Keratinocyte (primary cell): ENCODE measurements at regions not wholly inside any gene's neighbourhood (a gene's known extent, or its start where the extent isn't known, plus 50 kb on each side); places are given as distances from the start of the nearest gene placed in this dataset.
"Not testable (repeated sequence)": the region's sequence is repeated elsewhere in the genome, so short reads cannot be mapped to it uniquely, and the experiment has no call there.

ENCODE experiments used
- DNase-seq: peaks from one replicate; pipeline ENCODE4 v3.0.0-alpha.2; 2011; ENCODE audit warnings: low read depth, missing footprints, low spot score
- FAIRE-seq: peaks from 2 replicates; lab custom pipeline; 2011; peaks lifted over from hg19 to GRCh38; lab: Jason Lieb, UNC
- H2AFZ ChIP-seq: 2 replicates; pipeline ENCODE4 v1.6.0; 2012; ENCODE audit warnings: low read length, control low read depth, inconsistent platforms; ENCODE audit not compliant: control insufficient read depth
- H3K27ac ChIP-seq: 2 replicates; pipeline ENCODE4 v1.5.1; 2011; ENCODE audit warnings: low read length; ENCODE audit not compliant: control insufficient read depth, insufficient read depth
- H3K27me3 ChIP-seq: 3 replicates; pipeline ENCODE4 v1.6.0; 2011; ENCODE audit warnings: low read length; ENCODE audit not compliant: control insufficient read depth, insufficient read depth; ENCODE audit errors: extremely low read depth
- H3K36me3 ChIP-seq, 2 experiments: 2 replicates in 1 of 2; 3 replicates in 1 of 2; pipeline ENCODE4 v1.5.1; 2011; ENCODE audit warnings: low read length in 2 of 2, mild to moderate bottlenecking in 1 of 2; ENCODE audit not compliant: control insufficient read depth in 2 of 2, insufficient read depth in 2 of 2; ENCODE audit errors: extremely low read depth in 1 of 2
- H3K4me1 ChIP-seq: 3 replicates; pipeline ENCODE4 v1.5.1; 2011; ENCODE audit warnings: low read length; ENCODE audit not compliant: control insufficient read depth, insufficient read depth; ENCODE audit errors: extremely low read depth
- H3K4me2 ChIP-seq: 3 replicates; pipeline ENCODE4 v1.6.0; 2011; ENCODE audit warnings: low read depth, low read length; ENCODE audit not compliant: control insufficient read depth, insufficient read depth; ENCODE audit errors: extremely low read depth
- H3K4me3 ChIP-seq, 3 experiments: fragments of 200-600 bp in 1 of 3; sonication (generic) in 1 of 3; 2 replicates in 2 of 3; 3 replicates in 1 of 3; pipeline ENCODE4 v1.5.1; 2011 to 2016; ENCODE audit warnings: low read length in 3 of 3, mild to moderate bottlenecking in 3 of 3, control low read depth in 2 of 3, inconsistent platforms in 1 of 3, low read depth in 1 of 3, mixed read lengths in 1 of 3, mixed run types in 1 of 3, moderate library complexity in 1 of 3; ENCODE audit not compliant: control insufficient read depth in 2 of 3, insufficient read depth in 2 of 3; ENCODE audit errors: extremely low read depth in 1 of 3
- H3K79me2 ChIP-seq: 2 replicates; pipeline ENCODE4 v1.6.0; 2012; ENCODE audit warnings: low read length; ENCODE audit not compliant: control insufficient read depth, insufficient read depth
- H3K9ac ChIP-seq: 3 replicates; pipeline ENCODE4 v1.6.0; 2011; ENCODE audit warnings: low read length; ENCODE audit not compliant: control insufficient read depth, insufficient read depth; ENCODE audit errors: extremely low read depth
- H3K9me1 ChIP-seq: 3 replicates; pipeline ENCODE4 v1.6.0; 2011; ENCODE audit warnings: low read length; ENCODE audit not compliant: control insufficient read depth, insufficient read depth; ENCODE audit errors: extremely low read depth
- H3K9me3 ChIP-seq: 2 replicates; pipeline ENCODE4 v1.5.1; 2012; ENCODE audit warnings: low read depth, low read length; ENCODE audit not compliant: control insufficient read depth
- H4K20me1 ChIP-seq: 3 replicates; pipeline ENCODE4 v1.6.0; 2011; ENCODE audit warnings: low read length; ENCODE audit not compliant: control insufficient read depth, insufficient read depth; ENCODE audit errors: extremely low read depth
- CTCF ChIP-seq, 3 experiments: IDR thresholded peaks in 1 of 3; conservative IDR thresholded peaks in 1 of 3; optimal IDR thresholded peaks in 1 of 3; 2 replicates in 2 of 3; 3 replicates in 1 of 3; pipeline versions ENCODE3 to v1.5.1; 2011; ENCODE audit warnings: low read length in 3 of 3, mild to moderate bottlenecking in 3 of 3, moderate library complexity in 2 of 3, control low read depth in 1 of 3, inconsistent platforms in 1 of 3; ENCODE audit not compliant: insufficient read depth in 2 of 3; ENCODE audit errors: extremely low read depth in 1 of 3
- EZH2 ChIP-seq: IDR thresholded peaks from one replicate; pipeline ENCODE4 v1.6.1; 2012; ENCODE audit warnings: inconsistent platforms, mild to moderate bottlenecking, low read length, moderate library complexity
- dilution Hi-C: fragments of 300-500 bp; cut with MboI; formaldehyde crosslinking; loops from one replicate; pipeline ENCODE4 v1.7.0; 2020; ENCODE audit warnings: low sequenced_read_pairs; ENCODE audit not compliant: extremely low pct_ligation_motif_present

GRCh38 chr20:48214601-48215000 lies 429.3 kb upstream of the SULF2 start:
- no peaks in the 10 kb centered on the region for H3K36me3 ChIP-seq
- no peak overlapping the region for H2AFZ ChIP-seq
- no peaks in the 10 kb centered on the region for H4K20me1 ChIP-seq
- no peak overlapping the region for H3K4me3 ChIP-seq
- no peak for FAIRE-seq
- no peaks in the 10 kb centered on the region for H3K79me2 ChIP-seq
- H3K9me1 ChIP-seq: no peaks in the 10 kb centered on the region
- H3K9me3 ChIP-seq: no peaks in the 10 kb centered on the region
- H3K27me3 ChIP-seq: peaks cover 12% of the 10 kb centered on the region
- no peak for TF ChIP-seq CTCF (optimal IDR thresholded peaks at IDR 0.05 in 1 of 3, IDR thresholded peaks at IDR 0.05 in 1 of 3, conservative IDR thresholded peaks at IDR 0.05 in 1 of 3; ENCODE audit: extremely low read depth in 1 of 3, insufficient read depth in 2 of 3, low read length in 3 of 3)
- TF ChIP-seq EZH2: no peak
- DNase-seq: no peak
- no peak overlapping the region for H3K27ac ChIP-seq
- no peak overlapping the region for H3K4me2 ChIP-seq
- H3K4me1 ChIP-seq: no peaks in the 10 kb centered on the region
- H3K9ac ChIP-seq: no peak overlapping the region
- dilution Hi-C loops: no loop called here

- H3K9me3 ChIP-seq, H3K4me2 ChIP-seq, H4K20me1 ChIP-seq, dilution Hi-C loops, H3K9me1 ChIP-seq, H3K9ac ChIP-seq, H3K79me2 ChIP-seq, H3K4me3 ChIP-seq, FAIRE-seq, H3K27ac ChIP-seq, H3K4me1 ChIP-seq, H3K36me3 ChIP-seq, DNase-seq, H2AFZ ChIP-seq: not testable (repeated sequence)
- H3K27me3 ChIP-seq: peaks cover 12% of the 10 kb centered on the region
Observed at GRCh38 chr20:48213635-48214034, 428.4 kb upstream of the SULF2 start.

GRCh38 chr20:48212806-48213509 lies 427.7 kb upstream of the SULF2 start:
- Histone ChIP-seq H3K27ac (no peak overlapping the region), H2AFZ (no peak overlapping the region), H4K20me1 (no peaks in the 10 kb centered on the region), H3K36me3 (no peaks in the 10 kb centered on the region), H3K79me2 (no peaks in the 10 kb centered on the region), H3K9me1 (no peaks in the 10 kb centered on the region), H3K4me1 (no peaks in the 10 kb centered on the region), H3K27me3 (peaks cover 12% of the 10 kb centered on the region), H3K9ac (no peak overlapping the region), H3K4me3 (no peak overlapping the region), H3K9me3 (no peaks in the 10 kb centered on the region), H3K4me2 (no peak overlapping the region)
- dilution Hi-C loops: no loop called here
- no peak for TF ChIP-seq CTCF (optimal IDR thresholded peaks at IDR 0.05 in 1 of 3, IDR thresholded peaks at IDR 0.05 in 1 of 3, conservative IDR thresholded peaks at IDR 0.05 in 1 of 3; ENCODE audit: extremely low read depth in 1 of 3, insufficient read depth in 2 of 3, low read length in 3 of 3)
- no peak for TF ChIP-seq EZH2
- FAIRE-seq: no peak
- DNase-seq: no peak
